ENCODE measurements at regions not wholly inside any gene's neighbourhood (a gene's known extent, or its start where the extent isn't known, plus 50 kb on each side); places are given as distances from the start of the nearest gene placed in this dataset.
A peak's percentile ranks its signal among the peaks of the same experiment; 100 is the strongest.

DNA sequence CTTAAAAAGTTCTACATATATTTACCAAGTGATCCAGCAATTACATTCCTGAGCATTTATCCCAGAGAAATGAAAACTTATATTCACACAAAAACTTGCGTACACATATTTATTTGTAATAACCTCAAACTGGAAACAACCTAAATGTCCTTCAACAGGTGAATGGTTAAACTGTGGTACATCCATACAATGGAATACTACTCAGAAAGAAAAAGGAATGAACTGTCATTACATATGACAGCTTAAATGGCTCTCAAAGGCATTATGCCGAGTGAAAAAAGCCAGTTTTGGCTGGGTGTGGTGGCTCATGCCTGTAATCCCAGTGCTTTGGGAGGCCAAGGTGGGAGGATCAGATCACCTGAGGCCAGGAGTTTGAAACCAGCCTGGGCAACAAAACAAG, 79.1 kb upstream of the DYNC1I2 start:
- DNase-seq (ENCODE audit: low spot score) = no peak

- no peak for DNase-seq (ENCODE audit: low spot score)
Observed at GRCh38 chr2:171610824-171611223, 76.4 kb upstream of the DYNC1I2 start.

DNA sequence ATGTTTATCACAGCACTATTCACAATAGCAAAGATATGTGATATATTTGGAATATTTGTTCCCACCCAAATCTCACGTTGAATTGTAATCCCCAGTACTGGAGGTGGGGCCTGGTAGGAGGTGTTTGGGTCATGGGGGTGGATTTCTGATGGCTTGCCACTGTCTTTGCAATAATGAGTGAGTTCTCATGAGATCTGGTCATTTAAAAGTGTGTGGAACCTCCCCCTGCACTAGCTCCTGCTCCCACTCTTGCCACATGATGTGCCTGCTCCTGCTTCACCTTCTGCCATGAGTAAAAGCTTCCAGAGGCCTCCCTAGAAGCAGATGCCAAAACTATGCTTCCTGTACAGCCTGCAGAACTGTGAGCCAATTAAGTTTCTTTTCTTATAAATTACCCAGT, 72.2 kb upstream of the DYNC1I2 start:
- DNase-seq (ENCODE audit: low spot score) = no peak

GRCh38 chr2:171617981-171618380, 69.3 kb upstream of the DYNC1I2 start:
- no peak for DNase-seq (ENCODE audit: low spot score)

GRCh38 chr2:171625006-171625405, 62.3 kb upstream of the DYNC1I2 start:
- no peak for DNase-seq (ENCODE audit: low spot score)

DNA sequence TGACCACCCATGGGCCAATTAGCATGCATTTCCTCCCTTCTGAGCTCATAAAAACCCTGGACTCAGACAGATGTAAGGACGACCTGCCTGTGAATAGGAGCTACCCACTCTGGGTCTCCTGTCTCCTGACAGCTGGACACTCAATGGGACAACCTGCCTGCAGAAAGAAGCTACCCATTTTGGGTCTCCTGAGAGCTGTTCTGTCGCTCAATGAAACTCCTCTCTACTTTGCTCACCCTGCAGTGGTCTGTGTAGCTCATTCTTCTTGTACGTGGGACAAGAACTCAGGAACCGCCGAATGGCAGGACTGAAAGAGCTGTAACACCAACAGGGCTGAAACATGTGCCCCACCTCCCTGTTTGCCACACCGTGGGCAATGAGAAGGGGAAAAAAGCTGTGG, 60.3 kb upstream of the DYNC1I2 start:
- DNase-seq (ENCODE audit: low spot score) = no peak

GRCh38 chr2:171627412-171627811, 59.9 kb upstream of the DYNC1I2 start:
- DNase-seq (ENCODE audit: low spot score) = no peak

DNA sequence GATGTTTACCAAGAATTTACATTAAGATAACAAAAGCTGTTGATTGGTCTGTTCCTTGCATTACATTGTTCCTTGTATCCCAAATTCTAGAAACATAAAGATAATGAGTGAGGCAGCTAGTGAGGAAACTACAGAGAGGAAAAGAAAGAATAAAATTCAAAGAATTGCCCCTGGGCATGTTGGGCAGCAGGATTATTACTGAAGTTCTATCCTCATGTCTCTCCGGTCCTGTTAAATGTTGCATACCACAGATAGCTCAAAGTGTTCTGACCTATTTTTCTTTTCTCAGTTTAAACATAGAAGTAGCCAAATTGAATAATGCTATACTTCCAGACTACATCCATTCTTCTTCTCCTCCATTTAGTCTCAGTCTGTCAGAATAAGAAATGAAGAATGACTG, 58.2 kb upstream of the DYNC1I2 start:
- no peak for DNase-seq (ENCODE audit: low spot score)

DNA sequence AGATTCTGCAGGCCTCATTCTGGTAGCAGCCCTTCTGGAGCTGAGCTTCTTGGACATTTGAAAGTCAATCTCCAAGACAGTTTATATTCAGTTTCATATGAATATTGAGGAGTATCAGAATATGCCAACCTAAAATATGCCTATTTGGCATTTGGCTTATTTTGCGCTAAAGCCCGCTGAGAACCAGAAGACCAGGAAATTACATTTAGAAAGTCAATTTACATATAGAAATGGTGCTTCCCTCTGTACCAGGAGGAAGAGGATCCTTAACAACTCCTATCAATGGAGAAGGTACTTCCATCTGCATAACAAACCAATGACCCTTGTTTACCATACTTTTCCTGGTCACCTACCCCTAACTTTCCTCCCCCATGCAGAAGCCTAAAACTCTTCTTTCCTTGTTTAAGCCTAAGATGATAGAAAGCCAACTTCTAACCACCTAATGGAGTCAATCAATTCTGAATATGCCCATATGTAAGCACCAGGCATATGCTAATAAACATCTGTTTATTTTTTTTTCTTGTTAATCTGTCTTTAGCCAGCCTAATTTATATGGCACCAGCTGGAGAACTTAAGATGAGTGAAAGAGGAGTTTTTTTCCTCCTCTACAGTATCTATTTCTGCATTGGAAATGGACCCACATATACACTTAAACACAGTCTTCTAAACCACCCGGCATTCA, 57.0 kb upstream of the DYNC1I2 start:
- no peak for DNase-seq (ENCODE audit: low spot score)

DNA sequence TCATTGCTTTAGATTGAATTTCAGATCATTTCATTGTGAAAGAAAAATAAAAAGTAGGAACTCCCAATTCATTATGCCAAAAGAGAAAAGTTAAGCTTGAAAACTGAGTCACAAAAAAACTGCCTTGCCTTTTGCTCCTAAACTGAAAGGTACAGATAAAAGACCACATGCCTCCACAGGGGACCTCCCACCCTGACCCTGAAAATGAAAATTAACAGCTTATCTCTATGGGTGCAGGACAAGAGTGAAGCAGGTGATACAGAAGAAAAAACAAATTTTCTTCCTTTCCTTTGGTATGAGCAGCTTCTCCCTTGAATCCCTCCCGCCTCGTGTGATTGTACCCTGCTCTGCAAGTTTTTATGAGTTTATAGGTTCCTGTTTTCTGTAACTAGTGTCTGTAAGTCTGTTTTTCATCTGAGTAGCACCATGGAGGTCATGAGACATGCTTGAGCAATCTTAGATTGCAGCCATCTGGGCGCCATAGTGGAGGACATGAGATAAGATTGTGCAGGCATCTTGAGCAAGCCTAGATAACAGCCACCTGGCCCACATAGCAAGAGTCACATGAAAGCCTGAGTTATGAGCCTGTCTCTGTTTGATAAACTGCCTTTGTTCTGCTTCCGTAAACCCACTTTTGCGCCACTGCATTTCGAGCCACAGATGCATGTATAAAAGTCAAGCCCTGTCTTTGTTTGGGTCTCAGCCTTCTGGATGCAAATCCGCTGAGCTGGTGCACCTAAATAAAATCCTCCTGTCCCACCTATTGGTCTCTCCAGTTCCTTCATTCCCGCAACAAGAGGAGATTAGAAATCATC, 56.2 kb upstream of the DYNC1I2 start:
- DNase-seq (ENCODE audit: low spot score) = peak; percentile 99

Data from SK-N-DZ (cell line).